A549 (cell line): ENCODE measurements at regions not wholly inside any gene's neighbourhood (a gene's known extent, or its start where the extent isn't known, plus 50 kb on each side); places are given as distances from the start of the nearest gene placed in this dataset.

Experiments
- BHLHE40 ChIP-seq: IDR thresholded peaks from 2 replicates; pipeline ENCODE4 v1.6.1; 2012; ENCODE audit warnings: low read depth, low read length, inconsistent platforms
- CBX8 ChIP-seq: fragments of 200-600 bp; sonication (generic); IDR thresholded peaks from 2 replicates; pipeline ENCODE4 v1.6.1; 2016
- CHD2 ChIP-seq: fragments of 150-350 bp; IDR thresholded peaks from 2 replicates; pipeline ENCODE4 v1.6.1; 2014; ENCODE audit warnings: low read length; ENCODE audit not compliant: partially characterized antibody
- TF ChIP-seq, protein P1 (sequence below): IDR thresholded peaks from 2 replicates; pipeline ENCODE4 v1.6.1; 2012
- TF ChIP-seq, protein P2 (sequence below): fragments of >200 bp; sonication (Bioruptor Twin); formaldehyde crosslinking; IDR thresholded peaks from 3 replicates; pipeline ENCODE4 v1.5.1; 2016

DNA sequence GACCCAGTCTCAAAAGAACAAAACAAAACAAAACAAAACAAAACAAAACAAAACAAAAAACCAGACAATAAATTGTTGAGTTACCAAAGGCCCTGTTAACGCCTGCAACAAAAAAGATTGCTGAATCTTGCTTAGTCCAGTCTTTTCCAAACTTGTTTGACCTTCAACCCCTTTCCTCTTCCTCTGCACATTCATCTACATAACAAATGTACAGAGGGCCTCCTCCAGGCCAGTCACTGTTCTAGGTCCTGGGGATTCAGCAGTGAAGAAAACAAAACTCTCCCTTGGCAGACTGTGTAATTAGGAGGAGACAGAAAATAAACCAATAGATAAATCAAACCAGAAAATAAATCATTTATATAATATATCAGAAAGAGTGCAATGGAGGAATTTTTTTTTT lies 294.0 kb upstream of the ADGRL2 start:
- TF ChIP-seq CBX8 (no peak), CHD2 (no peak), BHLHE40 (no peak)
- TF ChIP-seq, protein P1, sequence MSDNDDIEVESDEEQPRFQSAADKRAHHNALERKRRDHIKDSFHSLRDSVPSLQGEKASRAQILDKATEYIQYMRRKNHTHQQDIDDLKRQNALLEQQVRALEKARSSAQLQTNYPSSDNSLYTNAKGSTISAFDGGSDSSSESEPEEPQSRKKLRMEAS, result no peak
- TF ChIP-seq, protein P2, sequence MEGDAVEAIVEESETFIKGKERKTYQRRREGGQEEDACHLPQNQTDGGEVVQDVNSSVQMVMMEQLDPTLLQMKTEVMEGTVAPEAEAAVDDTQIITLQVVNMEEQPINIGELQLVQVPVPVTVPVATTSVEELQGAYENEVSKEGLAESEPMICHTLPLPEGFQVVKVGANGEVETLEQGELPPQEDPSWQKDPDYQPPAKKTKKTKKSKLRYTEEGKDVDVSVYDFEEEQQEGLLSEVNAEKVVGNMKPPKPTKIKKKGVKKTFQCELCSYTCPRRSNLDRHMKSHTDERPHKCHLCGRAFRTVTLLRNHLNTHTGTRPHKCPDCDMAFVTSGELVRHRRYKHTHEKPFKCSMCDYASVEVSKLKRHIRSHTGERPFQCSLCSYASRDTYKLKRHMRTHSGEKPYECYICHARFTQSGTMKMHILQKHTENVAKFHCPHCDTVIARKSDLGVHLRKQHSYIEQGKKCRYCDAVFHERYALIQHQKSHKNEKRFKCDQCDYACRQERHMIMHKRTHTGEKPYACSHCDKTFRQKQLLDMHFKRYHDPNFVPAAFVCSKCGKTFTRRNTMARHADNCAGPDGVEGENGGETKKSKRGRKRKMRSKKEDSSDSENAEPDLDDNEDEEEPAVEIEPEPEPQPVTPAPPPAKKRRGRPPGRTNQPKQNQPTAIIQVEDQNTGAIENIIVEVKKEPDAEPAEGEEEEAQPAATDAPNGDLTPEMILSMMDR, result no peak
